ENCODE measurements at regions not wholly inside any gene's neighbourhood (a gene's known extent, or its start where the extent isn't known, plus 50 kb on each side); places are given as distances from the start of the nearest gene placed in this dataset.
"Not testable (repeated sequence)": the region's sequence is repeated elsewhere in the genome, so short reads cannot be mapped to it uniquely, and the experiment has no call there.

DNA sequence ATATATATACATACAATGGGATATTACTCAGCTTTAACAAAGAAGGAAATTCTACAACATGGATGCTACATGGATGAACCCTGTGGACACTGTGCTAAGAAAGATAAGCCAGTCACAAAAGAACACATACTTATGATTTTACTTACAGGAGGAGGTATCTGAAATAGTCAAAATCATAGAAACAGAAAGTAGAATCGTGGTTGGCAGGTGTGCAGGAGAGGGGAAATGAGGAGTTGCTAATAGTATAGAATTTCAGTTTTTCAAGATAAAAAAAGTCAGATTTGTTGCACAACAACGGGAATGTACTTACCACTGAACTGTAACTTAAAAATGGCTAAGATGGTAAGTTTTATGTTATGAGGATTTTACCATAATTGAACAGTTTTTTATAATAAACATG is 706.3 kb downstream of the TFAP2A start:
- DNase-seq (ENCODE audit: low read depth in 2 of 2) = no peak

DNA sequence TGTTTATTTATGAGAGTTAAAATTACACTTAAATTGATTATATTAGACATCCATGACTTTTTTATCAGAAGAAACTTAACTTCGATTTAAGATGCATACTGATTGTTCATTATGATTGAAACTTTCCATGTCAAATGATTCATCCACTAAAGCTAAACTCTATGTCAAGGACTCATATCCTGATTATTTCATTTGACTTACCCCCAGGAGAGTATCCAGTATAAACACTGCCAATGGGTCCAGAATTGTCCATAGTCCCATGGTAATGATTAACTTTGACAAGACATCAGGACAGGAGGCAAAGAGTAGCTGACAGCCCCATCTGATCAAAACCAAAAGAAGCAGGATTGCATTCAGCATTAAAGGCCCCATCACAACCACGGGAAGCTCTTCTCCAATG is 709.9 kb downstream of the TFAP2A start:
- DNase-seq (ENCODE audit: low read depth in 2 of 2) = no peak

DNA sequence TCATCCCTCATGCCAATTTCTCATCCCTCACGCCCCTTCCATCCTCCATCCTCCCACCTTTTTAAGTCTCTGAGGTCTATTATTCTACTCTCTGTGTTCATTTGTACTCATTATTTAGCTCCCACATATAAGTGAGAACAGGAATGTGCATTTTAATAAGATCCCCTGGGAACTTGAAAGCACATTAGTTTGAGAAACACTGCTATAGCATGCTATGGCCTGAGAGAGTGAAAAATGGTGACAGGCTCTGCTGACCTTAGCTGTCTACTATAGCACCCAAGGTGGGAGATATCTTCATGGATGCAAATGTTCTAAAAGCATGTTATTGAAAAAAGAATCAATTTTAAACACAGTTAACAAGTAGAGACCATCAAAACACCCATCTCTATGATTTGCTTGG is 712.0 kb downstream of the TFAP2A start:
- DNase-seq (ENCODE audit: low read depth in 2 of 2) = no peak

DNA sequence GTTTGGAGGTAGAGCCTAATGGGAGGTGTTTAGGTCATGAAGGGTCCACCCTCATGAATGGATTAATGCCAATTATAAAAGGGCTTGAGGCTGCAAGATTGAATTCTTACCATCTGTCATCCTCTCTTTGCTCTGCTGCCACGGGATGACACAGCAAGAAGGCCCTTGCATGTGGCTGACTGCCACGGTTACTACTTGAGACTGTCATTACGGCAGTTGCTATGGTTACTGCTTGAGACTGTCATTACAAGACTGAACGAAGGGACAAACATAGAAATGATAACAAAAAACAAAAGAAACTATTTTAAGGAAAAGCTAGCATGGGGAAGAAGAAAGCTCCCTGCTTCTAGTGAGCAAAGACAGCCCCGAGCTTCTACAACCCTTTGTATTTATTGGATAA is 715.0 kb downstream of the TFAP2A start:
- DNase-seq (ENCODE audit: low read depth in 2 of 2) = no peak

DNA sequence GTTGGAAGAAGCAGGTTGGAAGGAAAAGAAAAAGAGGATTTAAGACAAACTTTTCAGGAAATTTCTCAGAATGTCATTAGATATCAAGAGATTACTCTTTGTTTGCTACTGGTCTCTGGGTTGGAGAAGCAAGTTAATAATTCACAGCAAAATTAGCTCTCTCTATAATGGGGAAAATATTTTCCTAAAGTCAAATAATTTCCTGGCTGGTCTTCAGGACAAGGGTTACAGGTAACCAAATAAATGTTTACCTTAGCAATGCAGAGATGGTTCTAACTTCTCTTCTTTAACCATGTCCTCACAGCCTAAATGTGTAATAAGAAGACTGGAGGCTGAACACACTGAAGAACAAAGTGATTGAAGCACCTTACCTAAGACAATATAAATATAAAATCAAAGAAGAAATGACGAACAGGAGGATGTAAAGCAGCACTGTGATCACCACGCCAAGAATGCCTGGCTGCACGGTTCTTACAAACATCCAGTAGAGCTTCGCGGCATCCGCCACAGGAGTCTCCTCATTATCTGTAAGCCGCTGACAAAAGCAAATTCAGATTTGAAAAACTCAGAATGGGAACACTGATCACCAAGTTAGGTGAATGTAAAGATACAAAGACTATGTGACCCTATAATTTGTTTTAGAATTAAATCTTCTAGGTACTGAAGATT is 717.5 kb downstream of the TFAP2A start:
- no peak for DNase-seq (ENCODE audit: low read depth in 2 of 2)

DNA sequence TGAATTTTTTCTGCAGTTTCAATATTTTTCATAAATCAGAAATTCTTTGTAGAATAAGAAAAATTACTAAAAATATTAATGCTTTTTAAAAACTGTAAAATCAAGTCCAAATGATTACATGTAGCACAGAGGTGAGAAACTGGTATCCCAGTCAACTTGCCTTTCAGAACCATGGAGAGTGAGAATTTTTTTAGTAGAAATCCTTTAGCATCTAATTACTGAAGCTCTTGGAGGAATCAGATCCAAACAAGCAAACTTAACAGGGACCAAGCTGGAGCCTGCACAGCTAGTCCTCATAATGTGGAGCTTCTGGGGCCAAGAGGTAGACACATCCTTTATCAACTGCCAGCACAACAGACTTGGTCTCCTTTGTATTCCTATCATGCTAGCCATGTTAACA is 724.5 kb downstream of the TFAP2A start:
- DNase-seq (ENCODE audit: low read depth in 2 of 2) = no peak

DNA sequence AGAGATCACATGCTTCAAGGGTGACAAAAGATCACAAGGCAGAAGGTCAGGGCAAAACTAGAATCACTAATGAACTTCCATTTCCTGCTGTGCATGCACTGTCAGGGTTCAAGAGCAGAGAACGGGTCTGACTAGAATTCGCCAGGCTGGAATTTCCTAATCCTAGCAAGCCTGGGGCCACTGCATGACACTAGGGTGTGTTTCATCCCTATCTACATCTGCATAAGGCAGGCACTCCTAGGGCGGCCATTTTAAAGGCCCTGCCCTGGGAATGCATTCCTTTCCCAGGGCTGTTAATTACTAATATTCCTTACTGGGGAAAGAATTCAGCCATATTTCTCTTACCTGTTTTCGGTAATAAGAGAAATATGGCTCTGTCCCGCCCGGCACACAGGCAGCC is 734.1 kb downstream of the TFAP2A start:
- DNase-seq (ENCODE audit: low read depth in 2 of 2) = not testable (repeated sequence)

DNA sequence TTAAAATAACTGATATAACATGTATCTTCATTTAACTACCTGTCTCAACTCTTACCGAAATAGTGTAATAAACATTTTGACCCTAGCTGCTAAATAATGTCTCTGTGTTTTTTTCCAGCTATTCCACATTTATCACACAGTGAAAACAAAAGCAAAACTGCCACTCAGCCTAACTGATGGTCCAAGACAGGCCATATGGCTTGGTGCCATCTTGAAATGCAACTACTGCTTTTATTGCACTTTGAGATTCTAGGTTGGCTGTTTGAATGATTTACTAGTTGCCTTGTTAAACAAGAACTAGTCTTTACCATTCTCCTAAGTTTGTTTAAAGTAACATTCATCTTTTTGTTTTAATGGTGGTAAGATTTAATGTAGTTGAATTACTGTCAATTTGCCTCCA is 739.8 kb downstream of the TFAP2A start:
- no peak for DNase-seq (ENCODE audit: low read depth in 2 of 2)

DNA sequence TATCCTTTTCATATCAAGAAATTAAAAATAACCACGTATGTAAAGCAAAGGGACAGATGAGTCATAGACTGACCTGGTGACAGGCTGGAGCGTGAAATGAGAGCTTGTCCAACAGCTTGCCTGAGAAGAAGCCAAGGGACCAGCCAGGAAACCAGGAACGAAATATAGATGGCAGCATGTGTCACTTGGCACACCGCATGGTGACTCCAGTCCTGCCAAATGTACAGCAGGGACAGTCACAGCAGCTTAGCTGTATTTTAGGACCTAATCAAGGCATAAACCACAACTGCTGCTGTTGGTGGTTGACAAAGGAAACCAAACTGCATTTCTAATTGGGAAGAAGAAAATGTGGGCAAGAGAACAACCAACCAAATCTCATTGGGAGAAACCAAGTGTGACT is 755.0 kb downstream of the TFAP2A start:
- no peak for DNase-seq (ENCODE audit: low read depth in 2 of 2)

DNA sequence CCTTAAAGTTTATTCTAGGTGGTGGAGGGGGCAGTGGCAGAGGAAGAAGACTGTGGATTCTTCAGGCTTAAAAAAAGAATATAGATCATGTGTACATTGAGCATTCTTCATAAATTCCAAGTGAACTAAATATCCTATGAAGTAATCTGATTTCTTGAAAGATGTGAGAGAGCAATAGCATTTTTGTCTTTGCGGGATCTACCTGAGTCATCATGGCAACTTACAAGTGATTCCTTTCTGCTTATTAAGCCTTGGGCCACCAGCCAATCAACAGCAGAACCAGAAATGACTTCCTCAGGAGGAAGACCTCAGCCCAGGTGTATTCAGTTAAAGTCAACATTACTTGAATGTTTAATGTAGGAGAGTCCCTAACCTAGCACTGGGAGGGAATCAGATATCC is 756.9 kb downstream of the TFAP2A start:
- no peak for DNase-seq (ENCODE audit: low read depth in 2 of 2)

DNA sequence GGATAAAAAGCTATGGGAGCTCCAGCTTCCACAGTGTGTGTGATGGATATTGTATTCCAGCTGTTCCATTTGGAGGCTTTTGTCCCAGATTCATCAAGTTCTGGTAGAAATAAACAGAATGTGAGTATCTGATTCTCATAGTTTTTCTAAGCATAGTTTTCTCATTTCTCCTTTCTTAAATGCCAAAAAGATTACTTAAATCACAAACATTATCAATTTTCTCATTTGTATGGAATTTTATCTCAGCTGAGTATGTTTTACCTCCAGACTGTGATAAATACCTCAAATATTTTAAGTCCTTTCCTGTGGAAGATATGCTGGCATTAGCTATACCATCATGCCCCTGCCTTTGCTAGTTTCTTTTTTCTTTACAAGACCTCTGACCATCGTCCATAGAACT is 767.3 kb downstream of the TFAP2A start:
- no peak for DNase-seq (ENCODE audit: low read depth in 2 of 2)

DNA sequence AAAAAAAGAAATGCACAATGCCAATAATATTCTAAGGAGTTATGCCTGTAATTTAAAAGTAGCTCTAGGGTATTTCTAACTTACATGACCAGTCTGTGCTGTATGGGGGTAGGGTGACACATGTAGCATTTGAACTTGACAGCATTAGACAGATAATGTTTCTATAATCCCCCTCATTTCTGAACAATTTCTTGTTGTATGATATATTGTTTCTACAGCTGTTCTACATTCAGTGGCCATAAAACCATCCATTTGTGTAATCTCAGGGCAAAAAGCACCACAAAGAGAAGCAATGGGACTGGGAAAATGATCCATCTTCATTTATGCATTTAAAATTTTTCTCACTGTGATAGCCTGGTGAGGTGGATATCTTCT is 767.8 kb downstream of the TFAP2A start:
- DNase-seq (ENCODE audit: low read depth in 2 of 2) = no peak

DNA sequence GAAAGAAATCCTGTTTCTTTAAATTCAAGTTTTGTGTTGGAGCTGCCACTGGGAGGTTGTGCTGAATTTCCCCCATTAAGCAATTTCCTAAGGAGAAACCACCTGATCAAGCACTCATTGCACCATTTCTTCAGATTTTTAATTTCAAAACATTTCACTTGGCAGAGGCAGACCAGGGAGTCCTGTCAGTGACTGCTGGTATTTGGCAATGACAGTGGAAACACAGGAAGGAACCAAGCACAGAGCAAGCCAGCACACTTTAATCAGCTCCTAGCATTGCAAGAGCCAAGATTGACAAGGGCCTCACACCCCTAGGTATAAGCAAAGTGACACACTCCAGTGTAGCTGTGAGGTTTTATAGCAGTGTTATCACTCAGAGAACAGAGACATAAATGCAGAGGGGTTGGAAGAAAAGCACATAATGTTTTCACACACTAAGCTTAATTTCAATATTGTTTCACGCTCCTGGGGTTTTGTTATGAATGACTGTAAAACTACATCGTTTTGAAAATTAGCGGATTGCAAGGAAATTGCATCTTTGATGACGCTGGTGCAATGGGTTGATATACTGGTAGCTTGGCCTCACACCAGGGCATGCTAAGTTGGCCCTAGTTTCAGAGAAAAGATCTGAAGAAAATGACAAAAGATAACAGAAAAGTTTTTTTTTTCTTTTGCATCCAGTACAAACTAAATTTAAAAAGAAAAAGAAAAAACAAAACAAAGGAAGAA is 768.4 kb downstream of the TFAP2A start:
- DNase-seq (ENCODE audit: low read depth in 2 of 2) = no peak

DNA sequence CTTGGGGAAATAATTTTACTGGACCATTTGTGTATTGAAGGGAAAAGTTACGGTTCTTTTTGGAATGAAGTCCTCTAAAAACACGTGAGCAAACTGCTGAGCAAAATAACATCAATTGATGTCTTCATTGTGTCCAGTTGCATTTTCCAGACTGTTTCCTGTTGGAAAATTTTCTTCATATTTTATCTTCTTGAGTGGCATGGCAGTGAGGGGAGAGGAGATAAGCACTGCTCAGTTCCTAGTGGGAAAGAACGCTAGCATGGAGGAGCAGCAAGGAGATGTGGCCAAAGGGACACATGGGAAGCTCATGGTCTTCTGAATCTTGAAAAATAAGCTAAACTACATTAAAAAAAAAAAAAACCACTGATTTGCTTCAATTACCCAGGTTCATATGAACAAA is 776.0 kb downstream of the TFAP2A start:
- DNase-seq (ENCODE audit: low read depth in 2 of 2) = no peak

DNA sequence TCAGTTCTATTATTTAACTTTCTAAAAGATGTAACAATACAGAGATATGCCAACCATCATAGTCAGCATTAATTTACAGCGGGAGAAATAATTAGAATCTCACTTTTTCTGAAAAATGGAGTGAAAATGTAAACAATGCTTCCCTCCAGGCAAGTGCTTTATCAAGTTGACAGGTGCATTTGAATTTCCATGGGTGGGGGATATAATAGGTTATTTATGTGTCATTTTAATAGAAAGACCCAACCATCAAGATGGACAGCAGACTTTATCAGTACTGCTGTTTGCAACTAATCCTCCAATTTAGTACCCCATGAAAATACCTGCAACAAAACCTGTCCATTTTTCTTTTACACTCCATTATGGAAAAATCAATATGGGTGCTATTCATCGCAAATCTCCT is 780.1 kb downstream of the TFAP2A start:
- no peak for DNase-seq (ENCODE audit: low read depth in 2 of 2)

DNA sequence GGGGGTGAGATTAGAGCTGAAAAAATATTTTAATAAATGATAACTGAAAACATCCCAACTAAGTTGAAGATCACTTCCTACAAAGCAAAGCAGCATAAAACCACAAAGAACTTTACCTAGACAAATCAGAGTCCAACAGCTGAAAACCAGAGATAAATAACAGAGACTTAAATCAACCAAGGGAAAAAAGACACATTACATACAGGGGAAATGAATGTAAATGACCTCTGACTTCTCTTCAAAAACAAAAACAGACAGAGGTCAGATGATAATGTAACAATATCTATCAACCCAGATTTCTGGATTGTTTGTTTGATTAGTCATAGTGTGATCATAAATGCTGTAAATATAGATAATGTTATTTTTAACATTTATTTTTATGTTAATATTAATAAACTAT is 782.8 kb downstream of the TFAP2A start:
- DNase-seq (ENCODE audit: low read depth in 2 of 2) = no peak

DNA sequence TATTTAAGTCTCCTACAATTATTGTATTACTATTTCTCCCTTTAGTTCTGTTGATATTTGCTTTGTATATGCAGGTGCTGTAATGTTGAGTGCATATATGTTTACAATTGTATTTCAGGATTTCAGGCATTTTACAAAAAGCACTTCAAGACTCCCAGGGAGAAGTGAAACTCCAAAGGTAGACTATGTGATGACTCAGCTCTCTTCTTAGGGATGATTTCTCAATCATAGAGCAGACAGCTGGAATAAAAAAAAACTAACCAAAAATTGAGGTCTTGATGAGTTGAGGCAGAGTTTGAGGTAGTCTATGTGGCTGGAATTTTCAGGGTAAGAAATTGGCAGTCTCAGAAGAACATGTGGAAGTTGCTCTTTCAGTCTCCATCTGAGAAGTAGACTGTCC is 786.1 kb downstream of the TFAP2A start:
- DNase-seq (ENCODE audit: low read depth in 2 of 2) = no peak

DNA sequence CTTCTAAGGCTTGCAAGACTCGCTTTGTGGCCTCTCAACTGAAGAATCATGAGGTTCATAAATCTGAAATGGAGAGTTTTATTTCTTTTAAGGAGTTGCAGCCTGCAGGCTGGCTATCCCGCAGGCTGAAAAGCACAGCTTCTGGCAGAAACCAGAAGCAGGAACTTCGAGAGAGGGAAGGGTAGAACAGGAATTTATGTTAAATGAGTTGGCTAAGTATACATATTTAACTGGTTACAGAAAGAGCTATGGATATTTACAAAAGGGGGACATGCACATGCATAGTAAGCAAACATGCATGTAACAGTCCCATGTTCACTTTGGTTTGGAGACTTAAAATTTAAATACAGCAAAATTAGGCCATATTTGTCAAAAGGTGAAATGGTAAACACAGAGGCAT is 787.0 kb downstream of the TFAP2A start:
- DNase-seq (ENCODE audit: low read depth in 2 of 2) = no peak

DNA sequence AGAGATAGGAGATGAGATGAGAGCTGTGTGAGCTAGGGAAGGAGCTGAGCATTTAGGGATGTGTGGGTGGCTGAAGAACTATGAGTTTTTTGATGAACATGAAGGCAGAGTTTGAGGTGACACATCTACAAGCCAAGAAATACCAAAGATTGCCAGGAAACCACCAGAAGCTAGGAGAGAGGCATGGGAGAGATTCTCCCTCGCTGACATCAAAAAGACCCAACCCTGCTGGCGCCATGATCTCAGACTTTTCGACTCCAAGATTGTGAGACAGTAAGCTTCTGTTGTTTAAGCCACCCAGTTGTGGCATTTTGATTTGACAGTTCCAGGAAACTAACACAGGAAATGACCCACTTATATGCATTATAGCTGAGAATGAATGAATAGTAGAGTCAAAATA is 790.9 kb downstream of the TFAP2A start:
- DNase-seq (ENCODE audit: low read depth in 2 of 2) = no peak

DNA sequence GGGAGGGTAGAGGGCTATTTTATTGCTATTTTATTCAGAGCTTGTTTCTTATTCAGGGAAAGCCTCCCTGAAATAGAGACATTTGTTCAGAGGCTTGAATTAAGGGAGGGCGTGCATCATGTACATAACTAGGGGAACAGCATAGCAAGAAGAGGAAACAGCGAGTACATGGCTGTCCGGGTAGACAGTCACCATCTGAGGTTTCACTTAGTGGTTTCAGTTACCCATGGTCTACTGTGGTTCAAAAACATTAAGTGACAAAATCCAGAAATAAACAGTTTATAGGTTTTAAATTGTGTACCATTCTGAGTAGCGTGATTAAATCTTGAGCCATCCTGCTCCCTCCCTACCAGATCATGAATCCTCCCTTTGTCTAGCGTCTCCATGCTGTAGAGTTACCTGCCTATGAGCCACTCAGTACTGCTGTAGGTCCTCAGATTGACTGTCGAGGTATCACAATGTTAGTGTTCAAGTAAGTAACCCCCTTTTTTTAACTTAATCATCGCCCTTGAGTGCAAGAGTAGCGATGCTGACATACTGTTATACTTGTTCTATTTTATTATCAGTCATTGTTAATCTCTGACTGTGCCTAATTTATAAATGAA is 791.5 kb downstream of the TFAP2A start:
- DNase-seq (ENCODE audit: low read depth in 2 of 2) = no peak

DNA sequence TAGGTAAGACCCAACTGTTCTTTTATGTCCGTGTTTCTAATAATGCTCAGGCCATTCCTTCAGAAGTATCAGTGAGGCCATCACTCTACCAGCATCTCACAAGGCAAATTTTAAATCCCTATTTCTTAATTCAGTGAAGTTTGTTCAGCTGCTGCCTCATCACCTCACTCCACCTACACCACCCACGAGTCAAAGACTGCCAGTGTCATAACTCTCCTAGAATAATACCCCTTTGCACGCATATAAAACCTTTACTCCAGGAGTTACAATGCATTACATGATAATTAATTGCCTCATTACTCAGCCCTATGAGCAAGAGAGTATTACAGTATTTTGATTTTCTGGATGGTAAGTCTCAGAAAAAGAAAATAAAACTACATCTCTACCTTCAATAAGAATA is 793.6 kb downstream of the TFAP2A start:
- DNase-seq (ENCODE audit: low read depth in 2 of 2) = no peak

DNA sequence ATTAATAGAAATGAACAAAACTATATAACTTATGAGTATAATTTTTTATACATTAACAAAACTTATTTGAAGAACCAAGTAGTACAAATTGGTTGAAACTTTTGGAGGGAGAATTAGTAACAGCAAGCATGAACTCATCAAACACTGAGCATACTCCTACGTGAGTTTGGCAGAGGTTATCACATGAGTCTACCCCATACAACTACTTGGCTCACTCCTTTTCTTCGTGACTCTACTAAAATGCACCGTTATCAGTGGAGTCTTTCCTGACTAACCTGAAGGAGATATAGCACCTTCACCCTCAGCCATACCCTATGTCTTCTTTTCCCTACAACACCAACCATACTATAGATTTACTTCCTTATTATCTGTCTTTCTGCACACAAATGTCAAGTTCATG is 794.2 kb downstream of the TFAP2A start:
- DNase-seq (ENCODE audit: low read depth in 2 of 2) = no peak

DNA sequence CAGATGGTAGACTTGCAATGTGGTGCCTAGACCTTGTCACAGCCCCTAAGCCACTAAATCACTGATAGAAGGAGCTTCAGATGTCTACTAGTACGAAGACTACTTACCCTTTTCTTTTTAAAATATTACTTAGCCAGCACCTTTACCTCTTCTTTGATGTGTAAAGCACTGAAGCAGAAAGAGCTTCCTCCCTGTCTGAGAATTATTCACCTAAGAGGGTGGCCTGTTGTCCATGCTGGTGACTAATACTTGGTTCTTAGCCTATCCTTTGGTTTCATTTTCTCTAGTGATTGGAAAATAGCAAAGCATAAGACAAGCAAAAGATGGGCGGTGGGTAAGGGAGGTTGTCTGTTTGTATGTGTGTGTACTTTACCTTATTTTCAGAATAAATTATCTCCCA is 794.6 kb downstream of the TFAP2A start:
- DNase-seq (ENCODE audit: low read depth in 2 of 2) = no peak

DNA sequence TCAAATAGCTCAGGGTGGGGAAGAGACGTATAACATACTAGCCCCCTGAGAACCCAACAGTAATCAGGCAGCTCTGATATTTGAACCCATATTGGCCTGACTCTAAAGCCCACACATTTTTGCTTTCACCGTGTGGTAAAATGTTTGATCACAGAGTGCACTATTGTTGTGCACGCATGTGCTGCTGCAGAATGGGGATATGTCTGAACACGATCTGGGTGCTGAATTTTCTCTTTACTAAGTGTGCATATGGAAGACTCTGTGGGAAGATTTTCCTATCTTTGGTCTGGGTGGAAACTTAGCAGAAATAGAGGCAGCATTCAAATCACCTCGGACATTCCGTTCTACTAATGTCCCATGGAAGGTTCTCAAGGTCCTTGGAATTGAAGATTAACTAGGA is 800.1 kb downstream of the TFAP2A start:
- no peak for DNase-seq (ENCODE audit: low read depth in 2 of 2)

All from stimulated activated CD8-positive, alpha-beta memory T cell treated with anti-CD3 and anti-CD28 coated beads, Interleukin-7, amount 100 ng/mL, for 1 hour (primary cell).